ENCODE measurements at regions not wholly inside any gene's neighbourhood (a gene's known extent, or its start where the extent isn't known, plus 50 kb on each side); places are given as distances from the start of the nearest gene placed in this dataset.

DNA sequence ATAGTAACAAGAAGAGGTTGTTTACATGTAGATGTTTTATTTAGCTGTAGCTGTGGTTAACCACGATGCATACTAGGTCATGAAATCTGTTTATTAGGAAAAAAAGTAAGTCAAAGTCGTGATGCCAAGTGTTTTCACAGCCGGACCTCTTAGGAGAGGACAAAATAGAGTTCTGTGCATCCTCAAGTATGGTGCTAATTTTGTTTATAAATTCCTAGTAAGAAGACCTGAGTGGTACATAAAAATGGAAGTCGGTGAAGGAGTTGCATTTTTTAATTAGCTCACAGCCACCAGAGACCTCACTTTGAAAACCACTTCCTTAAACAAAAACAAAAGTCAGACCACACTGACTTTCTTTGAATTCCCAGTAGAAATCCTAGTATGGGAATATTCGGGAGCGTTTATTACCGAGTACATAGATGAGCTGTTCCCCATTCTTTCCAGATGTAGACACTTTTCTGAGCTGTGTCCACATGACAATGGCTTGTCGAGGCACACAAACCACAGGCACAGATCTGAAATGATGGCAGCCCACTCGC lies 143.6 kb upstream of the UBE2E1 start:
- TF ChIP-seq, protein P1, sequence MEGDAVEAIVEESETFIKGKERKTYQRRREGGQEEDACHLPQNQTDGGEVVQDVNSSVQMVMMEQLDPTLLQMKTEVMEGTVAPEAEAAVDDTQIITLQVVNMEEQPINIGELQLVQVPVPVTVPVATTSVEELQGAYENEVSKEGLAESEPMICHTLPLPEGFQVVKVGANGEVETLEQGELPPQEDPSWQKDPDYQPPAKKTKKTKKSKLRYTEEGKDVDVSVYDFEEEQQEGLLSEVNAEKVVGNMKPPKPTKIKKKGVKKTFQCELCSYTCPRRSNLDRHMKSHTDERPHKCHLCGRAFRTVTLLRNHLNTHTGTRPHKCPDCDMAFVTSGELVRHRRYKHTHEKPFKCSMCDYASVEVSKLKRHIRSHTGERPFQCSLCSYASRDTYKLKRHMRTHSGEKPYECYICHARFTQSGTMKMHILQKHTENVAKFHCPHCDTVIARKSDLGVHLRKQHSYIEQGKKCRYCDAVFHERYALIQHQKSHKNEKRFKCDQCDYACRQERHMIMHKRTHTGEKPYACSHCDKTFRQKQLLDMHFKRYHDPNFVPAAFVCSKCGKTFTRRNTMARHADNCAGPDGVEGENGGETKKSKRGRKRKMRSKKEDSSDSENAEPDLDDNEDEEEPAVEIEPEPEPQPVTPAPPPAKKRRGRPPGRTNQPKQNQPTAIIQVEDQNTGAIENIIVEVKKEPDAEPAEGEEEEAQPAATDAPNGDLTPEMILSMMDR (IDR thresholded peaks at IDR 0.05) = no peak
- TF ChIP-seq POLR2A (IDR thresholded peaks at IDR 0.05) (no peak), POLR2AphosphoS5 (IDR thresholded peaks at IDR 0.05) (no peak)

Measured in suprapubic skin (tissue), 4 donors.